ENCODE measurements at regions not wholly inside any gene's neighbourhood (a gene's known extent, or its start where the extent isn't known, plus 50 kb on each side); places are given as distances from the start of the nearest gene placed in this dataset.
"Not testable (repeated sequence)": the region's sequence is repeated elsewhere in the genome, so short reads cannot be mapped to it uniquely, and the experiment has no call there.

DNA sequence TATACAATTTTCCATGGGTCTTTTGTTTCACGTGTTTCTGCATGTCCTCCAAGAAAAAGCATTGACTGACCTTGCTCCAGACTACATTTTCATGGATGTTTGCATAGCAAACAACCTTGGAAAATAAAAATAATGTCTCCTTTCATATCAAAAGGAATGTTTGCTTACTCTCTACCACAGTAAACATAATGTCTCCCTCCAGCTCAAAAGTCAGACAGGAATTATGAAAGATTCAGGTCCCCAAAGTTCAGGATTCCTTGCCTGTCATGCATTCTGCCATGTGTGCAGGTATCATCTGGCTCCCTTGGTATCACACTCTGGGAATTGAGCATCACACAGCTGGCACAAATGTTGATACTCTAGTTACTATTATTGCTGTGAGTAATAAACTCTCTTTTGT lies 103.1 kb upstream of the ZC3H15 start:
- no peak for ATAC-seq
- DNase-seq = no peak
- Histone ChIP-seq H3K27me3 (no peaks in the 10 kb centered on the region), H3K4me3 (no peak overlapping the region), H3K27ac (no peak overlapping the region), H3K9me3 (peaks cover 0 to 30% (median 9%) of the 10 kb centered on the region in 11 donors), H3K36me3 (no peaks in the 10 kb centered on the region), H3K4me1 (no peaks in the 10 kb centered on the region)
- TF ChIP-seq, protein P1, sequence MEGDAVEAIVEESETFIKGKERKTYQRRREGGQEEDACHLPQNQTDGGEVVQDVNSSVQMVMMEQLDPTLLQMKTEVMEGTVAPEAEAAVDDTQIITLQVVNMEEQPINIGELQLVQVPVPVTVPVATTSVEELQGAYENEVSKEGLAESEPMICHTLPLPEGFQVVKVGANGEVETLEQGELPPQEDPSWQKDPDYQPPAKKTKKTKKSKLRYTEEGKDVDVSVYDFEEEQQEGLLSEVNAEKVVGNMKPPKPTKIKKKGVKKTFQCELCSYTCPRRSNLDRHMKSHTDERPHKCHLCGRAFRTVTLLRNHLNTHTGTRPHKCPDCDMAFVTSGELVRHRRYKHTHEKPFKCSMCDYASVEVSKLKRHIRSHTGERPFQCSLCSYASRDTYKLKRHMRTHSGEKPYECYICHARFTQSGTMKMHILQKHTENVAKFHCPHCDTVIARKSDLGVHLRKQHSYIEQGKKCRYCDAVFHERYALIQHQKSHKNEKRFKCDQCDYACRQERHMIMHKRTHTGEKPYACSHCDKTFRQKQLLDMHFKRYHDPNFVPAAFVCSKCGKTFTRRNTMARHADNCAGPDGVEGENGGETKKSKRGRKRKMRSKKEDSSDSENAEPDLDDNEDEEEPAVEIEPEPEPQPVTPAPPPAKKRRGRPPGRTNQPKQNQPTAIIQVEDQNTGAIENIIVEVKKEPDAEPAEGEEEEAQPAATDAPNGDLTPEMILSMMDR (IDR thresholded peaks at IDR 0.05) = no peak
- intact Hi-C loops (cut with DNase I) = no loop called here
- 75 to 84% methylated on average over 1 of the region's 1 CpG for WGBS, 2 donors

DNA sequence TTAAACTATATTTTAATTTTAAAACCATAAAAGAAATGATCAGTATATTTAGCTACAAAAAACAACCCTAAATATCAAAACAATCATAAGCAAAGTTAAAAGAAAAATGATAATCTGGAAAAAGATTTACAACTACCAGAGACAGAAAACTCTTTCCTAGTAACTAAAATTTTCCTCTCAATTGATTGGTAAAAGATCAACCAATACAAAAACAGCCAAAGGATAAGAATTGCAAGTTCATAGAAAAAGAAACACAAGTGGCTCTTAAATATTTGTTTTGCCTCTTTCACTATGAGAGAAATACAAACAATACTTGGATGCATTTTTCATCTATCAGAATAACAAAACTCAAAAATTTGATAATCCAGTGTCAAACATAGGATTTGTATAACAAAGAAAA lies 101.8 kb upstream of the ZC3H15 start:
- H3K36me3 ChIP-seq = no peaks in the 10 kb centered on the region
- no peak for ATAC-seq

DNA sequence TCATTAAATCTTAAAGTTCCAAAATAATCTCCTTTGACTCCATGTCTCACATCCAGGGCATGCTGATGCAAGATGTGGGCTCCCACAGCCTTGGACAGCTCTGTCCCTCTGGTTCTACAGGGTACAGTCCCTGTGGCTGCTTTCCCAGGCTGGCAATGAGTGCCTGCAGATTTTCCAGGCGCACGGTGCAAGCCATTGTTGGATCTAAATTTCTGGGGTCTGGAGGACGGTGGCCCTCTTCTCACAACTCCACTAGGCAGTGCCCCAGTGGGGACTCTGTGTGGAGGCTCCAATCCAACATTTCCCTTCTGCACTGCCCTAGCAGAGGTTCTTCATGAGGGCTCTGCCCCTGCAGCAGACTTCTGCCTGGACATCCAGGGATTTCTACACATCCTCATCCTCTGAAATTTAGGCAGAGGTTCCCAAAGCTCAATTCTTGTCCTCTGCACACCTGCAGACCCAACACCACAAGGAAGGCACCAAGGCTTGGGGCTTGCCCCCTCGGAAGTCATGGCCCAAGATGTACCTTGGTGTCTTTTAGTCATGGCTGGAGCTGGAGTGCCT lies 100.3 kb upstream of the ZC3H15 start:
- peaks cover 0 to 41% (median 13%) of the 10 kb centered on the region in 11 donors for H3K9me3 ChIP-seq
- WGBS, 2 donors = 92 to 96% methylated on average over 4 of the region's 4 CpGs
- DNase-seq; H3K36me3 ChIP-seq; H3K4me3 ChIP-seq; ATAC-seq; H3K27ac ChIP-seq; H3K4me1 ChIP-seq; H3K27me3 ChIP-seq; intact Hi-C loops (cut with DNase I): not testable (repeated sequence)

More for the DNA sequence above, 101.8 kb upstream of the ZC3H15 start:
- Histone ChIP-seq H3K9me3 (peaks cover 0 to 33% (median 9%) of the 10 kb centered on the region in 11 donors), H3K27me3 (no peaks in the 10 kb centered on the region), H3K27ac (no peak overlapping the region), H3K4me3 (no peak overlapping the region), H3K4me1 (no peaks in the 10 kb centered on the region)
- DNase-seq = no peak
- intact Hi-C loops (cut with DNase I) = no loop called here
- TF ChIP-seq, protein P1 (IDR thresholded peaks at IDR 0.05) = no peak

DNA sequence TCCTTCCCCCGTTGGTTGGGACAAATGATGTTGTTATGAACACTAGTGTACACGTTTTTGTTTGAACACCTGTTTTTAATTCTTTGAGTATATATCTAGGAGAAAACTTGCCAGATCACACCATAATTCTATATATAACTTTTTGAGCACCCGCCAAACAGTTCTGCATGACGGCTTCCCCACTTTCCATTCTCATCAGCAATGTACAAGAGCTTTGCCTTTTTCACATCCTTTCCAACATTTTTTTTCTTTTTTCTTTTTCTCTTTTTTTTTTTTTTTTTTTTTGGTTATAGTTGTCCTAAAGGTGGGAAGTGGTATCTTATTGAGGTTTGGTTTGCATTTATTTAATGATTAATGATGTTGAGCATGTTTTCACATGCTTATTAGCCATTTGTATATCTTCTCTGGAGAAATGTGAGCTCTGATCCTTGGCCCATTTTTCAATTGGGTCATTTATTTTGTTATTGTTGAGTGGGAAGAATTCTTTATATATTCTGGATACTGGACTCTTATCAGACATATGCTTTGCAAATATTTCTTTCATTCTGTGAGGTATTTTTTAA lies 86.9 kb upstream of the ZC3H15 start:
- Histone ChIP-seq H3K4me3 (no peak overlapping the region), H3K27ac (no peak overlapping the region), H3K27me3 (no peaks in the 10 kb centered on the region), H3K4me1 (no peaks in the 10 kb centered on the region), H3K36me3 (no peaks in the 10 kb centered on the region), H3K9me3 (peaks cover 0 to 15% (median 0%) of the 10 kb centered on the region in 11 donors)
- TF ChIP-seq, protein P1 (IDR thresholded peaks at IDR 0.05) = no peak
- intact Hi-C loops (cut with DNase I) = no loop called here
- DNase-seq = no peak
- WGBS, 2 donors = 65 to 76% methylated on average over 4 of the region's 4 CpGs
- no peak for ATAC-seq

DNA sequence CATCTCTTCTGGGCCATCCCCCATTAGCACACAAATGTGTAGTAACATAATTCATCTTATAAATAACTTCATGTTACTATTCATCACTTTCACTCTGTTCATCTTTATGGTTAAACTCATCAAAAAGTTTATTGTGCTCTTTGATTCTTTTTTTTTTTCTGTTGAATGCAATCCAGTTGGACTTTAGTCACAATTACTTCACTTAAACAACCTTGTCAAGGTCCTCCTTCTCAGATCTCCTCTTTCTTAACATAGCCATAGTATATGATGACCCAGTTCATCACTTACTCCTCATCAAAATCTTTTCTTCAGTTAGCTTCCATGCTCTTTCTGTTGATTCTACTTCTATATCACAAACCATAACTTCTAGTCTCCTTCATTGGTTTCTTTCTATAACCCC lies 80.2 kb upstream of the ZC3H15 start:
- DNase-seq = no peak
- Histone ChIP-seq H3K36me3 (no peaks in the 10 kb centered on the region), H3K27me3 (no peaks in the 10 kb centered on the region), H3K4me1 (no peaks in the 10 kb centered on the region), H3K27ac (no peak overlapping the region), H3K4me3 (no peak overlapping the region), H3K9me3 (peaks cover 0 to 10% (median 0%) of the 10 kb centered on the region in 11 donors)
- intact Hi-C loops (cut with DNase I) = no loop called here
- TF ChIP-seq, protein P1 (IDR thresholded peaks at IDR 0.05) = no peak
- ATAC-seq = no peak
